ENCODE measurements at regions not wholly inside any gene's neighbourhood (a gene's known extent, or its start where the extent isn't known, plus 50 kb on each side); places are given as distances from the start of the nearest gene placed in this dataset.

- no CpG with 5 or more reads among the region's 2 CpGs for WGBS, 2 donors (ENCODE audit: extremely low coverage in 2 of 2, insufficient read length in 2 of 2, insufficient replicate concordance in 1 of 2)
- no peak overlapping the region for H3K4ac ChIP-seq (ENCODE audit: low read length)
- no peak for DNase-seq (ENCODE audit: low spot score)
- no peak overlapping the region for H3K23ac ChIP-seq (ENCODE audit: low read depth, low read length, poor library complexity)
- H3K4me3 ChIP-seq (ENCODE audit: low read length in 2 of 2): no peak overlapping the region
- H3K14ac ChIP-seq (ENCODE audit: low read length): no peak overlapping the region
- no peaks in the 10 kb centered on the region for H3K4me1 ChIP-seq (ENCODE audit: control insufficient read depth in 2 of 2, insufficient read depth in 1 of 2, low read depth in 1 of 2, low read length in 2 of 2)
- H2BK12ac ChIP-seq (ENCODE audit: low read length): no peak overlapping the region
- H3K79me1 ChIP-seq (ENCODE audit: low read depth, low read length): no peaks in the 10 kb centered on the region
- H3K9me3 ChIP-seq (replicated peaks in 1 of 2; ENCODE audit: control insufficient read depth in 2 of 2, insufficient read depth in 1 of 2, low read depth in 1 of 2, low read length in 2 of 2): no peaks in the 10 kb centered on the region
- H3K18ac ChIP-seq (ENCODE audit: low read length): no peak overlapping the region
- H2BK120ac ChIP-seq (ENCODE audit: low read depth, low read length): no peak overlapping the region
- H4K91ac ChIP-seq (ENCODE audit: low read depth, low read length, poor library complexity): no peak overlapping the region
- H3K36me3 ChIP-seq (replicated peaks in 1 of 2; ENCODE audit: control insufficient read depth in 2 of 2, insufficient read depth in 2 of 2, low read length in 2 of 2): no peaks in the 10 kb centered on the region
- H2BK15ac ChIP-seq (ENCODE audit: low read length): no peak overlapping the region
- H2BK5ac ChIP-seq (ENCODE audit: low read length): no peak overlapping the region
- H3K27ac ChIP-seq (replicated peaks; ENCODE audit: low read length): no peak overlapping the region
- H3K4me2 ChIP-seq (ENCODE audit: insufficient read depth, low read length, poor library complexity, severe bottlenecking): no peak overlapping the region
- H3K9ac ChIP-seq (ENCODE audit: low read depth, low read length, poor library complexity): no peak overlapping the region
- no peak overlapping the region for H2AFZ ChIP-seq (ENCODE audit: low read length)
- H3K27me3 ChIP-seq (ENCODE audit: control insufficient read depth in 3 of 3, insufficient read depth in 3 of 3, low read depth in 1 of 3, low read length in 3 of 3): no peaks in the 10 kb centered on the region
- no peak overlapping the region for H2AK5ac ChIP-seq (ENCODE audit: low read depth, low read length)
- no peak overlapping the region for H4K8ac ChIP-seq (ENCODE audit: low read depth, low read length)
Observed at GRCh38 chr14:46198676-46199075, 452.9 kb downstream of the RPL10L start.

- Histone ChIP-seq H2BK120ac (ENCODE audit: low read depth, low read length) (no peak overlapping the region), H3K27ac (replicated peaks; ENCODE audit: low read length) (no peak overlapping the region), H3K9me3 (replicated peaks in 1 of 2; ENCODE audit: control insufficient read depth in 2 of 2, insufficient read depth in 1 of 2, low read depth in 1 of 2, low read length in 2 of 2) (no peaks in the 10 kb centered on the region), H3K23ac (ENCODE audit: low read depth, low read length, poor library complexity) (no peak overlapping the region), H4K91ac (ENCODE audit: low read depth, low read length, poor library complexity) (no peak overlapping the region), H3K4me2 (ENCODE audit: insufficient read depth, low read length, poor library complexity, severe bottlenecking) (no peak overlapping the region), H3K14ac (ENCODE audit: low read length) (no peak overlapping the region), H2BK12ac (ENCODE audit: low read length) (no peak overlapping the region), H3K4ac (ENCODE audit: low read length) (no peak overlapping the region), H3K4me1 (ENCODE audit: control insufficient read depth in 2 of 2, insufficient read depth in 1 of 2, low read depth in 1 of 2, low read length in 2 of 2) (no peaks in the 10 kb centered on the region), H3K9ac (ENCODE audit: low read depth, low read length, poor library complexity) (no peak overlapping the region), H2AK5ac (ENCODE audit: low read depth, low read length) (no peak overlapping the region), H3K79me1 (ENCODE audit: low read depth, low read length) (no peaks in the 10 kb centered on the region), H3K18ac (ENCODE audit: low read length) (no peak overlapping the region), H4K8ac (ENCODE audit: low read depth, low read length) (no peak overlapping the region), H3K27me3 (ENCODE audit: control insufficient read depth in 3 of 3, insufficient read depth in 3 of 3, low read depth in 1 of 3, low read length in 3 of 3) (no peaks in the 10 kb centered on the region), H3K4me3 (ENCODE audit: low read length in 2 of 2) (no peak overlapping the region), H2AFZ (ENCODE audit: low read length) (peak overlapping the region; percentile 7), H3K36me3 (replicated peaks in 1 of 2; ENCODE audit: control insufficient read depth in 2 of 2, insufficient read depth in 2 of 2, low read length in 2 of 2) (no peaks in the 10 kb centered on the region), H2BK15ac (ENCODE audit: low read length) (no peak overlapping the region), H2BK5ac (ENCODE audit: low read length) (no peak overlapping the region)
- WGBS, 2 donors (ENCODE audit: extremely low coverage in 2 of 2, insufficient read length in 2 of 2, insufficient replicate concordance in 1 of 2): no CpG with 5 or more reads among the region's 4 CpGs
- DNase-seq (ENCODE audit: low spot score): no peak
Observed at GRCh38 chr14:46197856-46198255, 453.7 kb downstream of the RPL10L start.

Data from neuronal stem cell (in vitro differentiated cells).